ENCODE measurements at regions not wholly inside any gene's neighbourhood (a gene's known extent, or its start where the extent isn't known, plus 50 kb on each side); places are given as distances from the start of the nearest gene placed in this dataset.

GRCh38 chr18:51429644-51430043 lies 232.2 kb upstream of the MEX3C start:
- Histone ChIP-seq H2BK15ac (ENCODE audit: low read length) (no peak overlapping the region), H3K23ac (ENCODE audit: insufficient read length) (no peak overlapping the region), H2BK120ac (replicated peaks; ENCODE audit: low read depth, low read length) (no peak overlapping the region), H2AK5ac (ENCODE audit: low read depth, low read length) (no peak overlapping the region), H3K79me1 (ENCODE audit: low read depth, low read length) (no peaks in the 10 kb centered on the region), H3K9ac (replicated peaks in 1 of 4; ENCODE audit: extremely low read depth in 1 of 4, low read depth in 3 of 4, low read length in 3 of 4) (no peak overlapping the region), H3K27ac (ENCODE audit: low read depth, low read length) (no peak overlapping the region), H3K14ac (ENCODE audit: insufficient read length) (no peak overlapping the region), H3K4me1 (replicated peaks in 1 of 4; ENCODE audit: control insufficient read depth in 3 of 4, insufficient read depth in 4 of 4, low read length in 3 of 4) (no peaks in the 10 kb centered on the region), H4K8ac (ENCODE audit: extremely low read depth, insufficient read depth, low read length) (no peak overlapping the region), H3K4me2 (ENCODE audit: insufficient read depth in 1 of 2, low read depth in 2 of 2, low read length in 2 of 2) (no peak overlapping the region), H4K5ac (ENCODE audit: insufficient read length, low read depth, low read length) (no peak overlapping the region), H3K4me3 (ENCODE audit: extremely low read depth in 1 of 4, insufficient read depth in 2 of 4, low read depth in 3 of 4, low read length in 4 of 4) (no peak overlapping the region), H3K36me3 (ENCODE audit: control insufficient read depth in 2 of 4, insufficient read depth in 4 of 4, low read length in 3 of 4) (no peaks in the 10 kb centered on the region), H3K9me3 (ENCODE audit: insufficient read depth in 2 of 2, low read depth in 1 of 2, low read length in 1 of 2) (no peaks in the 10 kb centered on the region; a peak in 1 of 4 replicates), H3K4ac (replicated peaks; ENCODE audit: insufficient read length, low read depth, low read length) (no peak overlapping the region), H4K91ac (replicated peaks; ENCODE audit: insufficient read length, low read length) (no peak overlapping the region), H3K79me2 (ENCODE audit: control insufficient read depth in 1 of 2, insufficient read depth in 2 of 2, low read length in 2 of 2) (no peaks in the 10 kb centered on the region), H2BK5ac (ENCODE audit: low read depth, low read length) (no peak overlapping the region), H3K23me2 (ENCODE audit: low read depth, low read length) (no peaks in the 10 kb centered on the region), H2AFZ (ENCODE audit: low read length) (no peak overlapping the region), H2BK20ac (ENCODE audit: low read length) (no peak overlapping the region), H3K56ac (replicated peaks; ENCODE audit: insufficient read length, low read depth, low read length) (no peak overlapping the region), H3K27me3 (replicated peaks in 1 of 4; ENCODE audit: control insufficient read depth in 3 of 4, extremely low read depth in 1 of 4, insufficient read depth in 3 of 4, low read length in 3 of 4) (no peaks in the 10 kb centered on the region; a peak in 1 of 7 replicates), H4K20me1 (replicated peaks in 1 of 2; ENCODE audit: control insufficient read depth in 1 of 2, insufficient read depth in 2 of 2, low read length in 2 of 2) (no peaks in the 10 kb centered on the region), H3K18ac (ENCODE audit: extremely low read depth, low read length) (no peak overlapping the region), H2BK12ac (ENCODE audit: low read depth, low read length) (no peak overlapping the region)
- CTCF ChIA-PET (ENCODE audit: partially characterized antibody), result no interaction called here
- DNase-seq (ENCODE audit: low read depth in 1 of 2, low spot score in 2 of 2) (no peak), FAIRE-seq (no peak)
- POLR2A ChIA-PET (ENCODE audit: partially characterized antibody), result no interaction called here
- TF ChIP-seq SIN3A (conservative IDR thresholded peaks at IDR 0.05 in 1 of 2, IDR thresholded peaks at IDR 0.05 in 1 of 2; ENCODE audit: low read depth in 1 of 2, low read length in 2 of 2) (no peak), SIX5 (IDR thresholded peaks at IDR 0.05; ENCODE audit: low read depth, low read length) (no peak)
